ENCODE measurements at regions not wholly inside any gene's neighbourhood (a gene's known extent, or its start where the extent isn't known, plus 50 kb on each side); places are given as distances from the start of the nearest gene placed in this dataset.

GRCh38 chr4:66307641-66308438 is 637.6 kb upstream of the EPHA5 start:
- Mint-ChIP-seq H3K36me3 (ENCODE audit: low read depth) (no peaks in the 10 kb centered on the region), H3K4me1 (ENCODE audit: low read depth) (no peaks in the 10 kb centered on the region), H3K27me3 (no peaks in the 10 kb centered on the region), H3K4me3 (no peak overlapping the region), H3K9me3 (peaks cover 8% of the 10 kb centered on the region), H3K27ac (no peak overlapping the region)
- POLR2A ChIA-PET, result no interaction called here
- intact Hi-C loops (cut with micrococcal nuclease), result no loop called here
- no peak for DNase-seq
- CTCF ChIA-PET, result no interaction called here
- no peak for TF ChIP-seq CTCF (IDR thresholded peaks at IDR 0.05)
- ATAC-seq, result no peak

- Mint-ChIP-seq H3K27me3 (no peaks in the 10 kb centered on the region), H3K36me3 (ENCODE audit: low read depth) (no peaks in the 10 kb centered on the region), H3K27ac (no peak overlapping the region), H3K4me3 (no peak overlapping the region), H3K4me1 (ENCODE audit: low read depth) (no peaks in the 10 kb centered on the region), H3K9me3 (peaks cover 2% of the 10 kb centered on the region)
- CTCF ChIA-PET, result no interaction called here
- intact Hi-C loops (cut with micrococcal nuclease), result no loop called here
- POLR2A ChIA-PET, result no interaction called here
- no peak for TF ChIP-seq CTCF (IDR thresholded peaks at IDR 0.05)
- ATAC-seq (no peak), DNase-seq (no peak)
Observed at GRCh38 chr4:66300336-66300934, 630.1 kb upstream of the EPHA5 start.

GRCh38 chr4:66298569-66298968 is 628.3 kb upstream of the EPHA5 start:
- Mint-ChIP-seq H3K36me3 (ENCODE audit: low read depth) (no peaks in the 10 kb centered on the region), H3K4me1 (ENCODE audit: low read depth) (no peaks in the 10 kb centered on the region), H3K4me3 (no peak overlapping the region), H3K9me3 (peaks cover 6% of the 10 kb centered on the region), H3K27ac (no peak overlapping the region), H3K27me3 (no peaks in the 10 kb centered on the region)
- DNase-seq (no peak), ATAC-seq (no peak)
- ChIA-PET CTCF (no interaction called here), POLR2A (no interaction called here)
- TF ChIP-seq CTCF (IDR thresholded peaks at IDR 0.05), result no peak
- intact Hi-C loops (cut with micrococcal nuclease), result no loop called here

- no peak for DNase-seq
- H3K9me3 Mint-ChIP-seq, result peaks cover 6% of the 10 kb centered on the region
- H3K27me3 Mint-ChIP-seq, result no peaks in the 10 kb centered on the region
- no peaks in the 10 kb centered on the region for H3K36me3 Mint-ChIP-seq (ENCODE audit: low read depth)
- intact Hi-C loops (cut with micrococcal nuclease), result no loop called here
- ATAC-seq, result no peak
- H3K27ac Mint-ChIP-seq, result no peak overlapping the region
- H3K4me1 Mint-ChIP-seq (ENCODE audit: low read depth), result no peaks in the 10 kb centered on the region
- TF ChIP-seq CTCF (IDR thresholded peaks at IDR 0.05), result no peak
- CTCF ChIA-PET, result no interaction called here
- POLR2A ChIA-PET, result no interaction called here
- H3K4me3 Mint-ChIP-seq, result no peak overlapping the region
Observed at GRCh38 chr4:66297703-66298102, 627.4 kb upstream of the EPHA5 start.

- TF ChIP-seq CTCF (IDR thresholded peaks at IDR 0.05), result no peak
- POLR2A ChIA-PET, result no interaction called here
Observed at GRCh38 chr4:66294638-66295037, 624.3 kb upstream of the EPHA5 start.

More at GRCh38 chr4:66294638-66295037, 624.3 kb upstream of the EPHA5 start:
- Mint-ChIP-seq H3K4me3 (no peak overlapping the region), H3K27ac (no peak overlapping the region), H3K27me3 (no peaks in the 10 kb centered on the region), H3K36me3 (ENCODE audit: low read depth) (no peaks in the 10 kb centered on the region), H3K4me1 (ENCODE audit: low read depth) (no peaks in the 10 kb centered on the region), H3K9me3 (peaks cover 16% of the 10 kb centered on the region)
- DNase-seq (no peak), ATAC-seq (no peak)
- intact Hi-C loops (cut with micrococcal nuclease), result no loop called here
- CTCF ChIA-PET, result no interaction called here

Measured in activated CD8-positive, alpha-beta T cell treated with anti-CD3 and anti-CD28 coated beads for 36 hours (primary cell).